HG03095 (cell line): ENCODE measurements at regions not wholly inside any gene's neighbourhood (a gene's known extent, or its start where the extent isn't known, plus 50 kb on each side); places are given as distances from the start of the nearest gene placed in this dataset.
A peak's percentile ranks its signal among the peaks of the same experiment; 100 is the strongest.
"Not testable (repeated sequence)": the region's sequence is repeated elsewhere in the genome, so short reads cannot be mapped to it uniquely, and the experiment has no call there.

Experiments
- ATAC-seq: cut with Tn5 transposase; IDR thresholded peaks from one replicate; pipeline ENCODE4 v1.9.1; 2021; ENCODE audit warnings: moderate library complexity; ENCODE audit not compliant: unreplicated experiment

- no peak for ATAC-seq
These were observed 370.6 kb downstream of the CCSER2 start for GRCh38 chr10:84698989-84699388.

- no peak for ATAC-seq
These were observed 372.4 kb downstream of the CCSER2 start for GRCh38 chr10:84700668-84701369.

- ATAC-seq = no peak
These were observed 373.0 kb downstream of the CCSER2 start for GRCh38 chr10:84701370-84701720.

- no peak for ATAC-seq
These were observed 375.7 kb downstream of the CCSER2 start for GRCh38 chr10:84704101-84704500.

- no peak for ATAC-seq
These were observed 378.0 kb downstream of the CCSER2 start for GRCh38 chr10:84706431-84706830.

GRCh38 chr10:84706875-84707274 is 378.5 kb downstream of the CCSER2 start:
- ATAC-seq = no peak

- peak; percentile 73 for ATAC-seq
These were observed 387.5 kb downstream of the CCSER2 start for GRCh38 chr10:84715911-84716310.

- no peak for ATAC-seq
These were observed 390.7 kb downstream of the CCSER2 start for GRCh38 chr10:84718877-84719616.

- ATAC-seq = no peak
These were observed 391.3 kb downstream of the CCSER2 start for GRCh38 chr10:84719687-84720086.

- ATAC-seq = no peak
These were observed 399.0 kb downstream of the CCSER2 start for GRCh38 chr10:84727398-84727797.

GRCh38 chr10:84739126-84739525 is 410.7 kb downstream of the CCSER2 start:
- not testable (repeated sequence) for ATAC-seq

- ATAC-seq = no peak
These were observed 411.3 kb downstream of the CCSER2 start for GRCh38 chr10:84739641-84740040.

GRCh38 chr10:84743483-84743882 is 415.1 kb downstream of the CCSER2 start:
- no peak for ATAC-seq

GRCh38 chr10:84755311-84755710 is 426.9 kb downstream of the CCSER2 start:
- ATAC-seq = no peak

GRCh38 chr10:84756653-84757052 is 428.3 kb downstream of the CCSER2 start:
- ATAC-seq = not testable (repeated sequence)

- not testable (repeated sequence) for ATAC-seq
These were observed 433.7 kb downstream of the CCSER2 start for GRCh38 chr10:84761994-84762614.

GRCh38 chr10:84762754-84763394 is 434.5 kb downstream of the CCSER2 start:
- ATAC-seq = no peak

GRCh38 chr10:84763965-84764364 is 435.6 kb downstream of the CCSER2 start:
- no peak for ATAC-seq

GRCh38 chr10:84765086-84765485 is 436.7 kb downstream of the CCSER2 start:
- no peak for ATAC-seq

GRCh38 chr10:84765656-84766055 is 437.3 kb downstream of the CCSER2 start:
- ATAC-seq = no peak

- no peak for ATAC-seq
These were observed 438.5 kb downstream of the CCSER2 start for GRCh38 chr10:84766923-84767322.

- no peak for ATAC-seq
These were observed 439.7 kb downstream of the CCSER2 start for GRCh38 chr10:84768132-84768531.
